GM12878 (cell line): ENCODE measurements at regions not wholly inside any gene's neighbourhood (a gene's known extent, or its start where the extent isn't known, plus 50 kb on each side); places are given as distances from the start of the nearest gene placed in this dataset.

Experiments used
- ATAC-seq: fragments of 200-7000 bp; cut with Tn5 transposase; 3 replicates; pipeline ENCODE4 v1.9.1; 2020; ENCODE audit warnings: mild to moderate bottlenecking, moderate library complexity
- BruUV-seq: library from RNA; stranded (reverse); fragments of 400-500 nt; replicated peaks from 2 replicates; lab custom pipeline; 2021; lab: Mats Ljungman, UMichigan
- CTCF ChIA-PET: fragments of 300-600 bp; sonication (Branson Sonifier 250); formaldehyde crosslinking; extraction: SDS; loops from one replicate; lab custom pipeline; 2021; ENCODE audit warnings: inconsistent platforms; lab: Yijun Ruan, JAX
- POLR2A ChIA-PET: fragments of 350-600 bp; formaldehyde crosslinking; extraction: SDS; loops from one replicate; lab custom pipeline; 2021; ENCODE audit warnings: inconsistent platforms; lab: Charles Lee
- RAD21 ChIA-PET: fragments of 300-600 bp; sonication (Branson Sonifier 250); formaldehyde crosslinking; loops from one replicate; lab custom pipeline; 2023; ENCODE audit warnings: antibody characterized with exemption; ENCODE audit not compliant: unreplicated experiment; lab: Charles Lee
- SMC1A ChIA-PET: fragments of 300-600 bp; sonication (Branson Sonifier 250); formaldehyde crosslinking; loops from one replicate; lab custom pipeline; 2023; ENCODE audit not compliant: unreplicated experiment, uncharacterized antibody; lab: Charles Lee
- DNase-seq: peaks from one replicate; pipeline ENCODE4 v3.0.0-alpha.2; 2011; ENCODE audit warnings: low read depth, low spot score
- FAIRE-seq: peaks from 3 replicates; lab custom pipeline; 2011; peaks lifted over from hg19 to GRCh38; lab: Jason Lieb, UNC
- H2AFZ ChIP-seq: 2 replicates; pipeline ENCODE4 v1.6.0; 2011; ENCODE audit warnings: low read depth, low read length, control low read depth; ENCODE audit not compliant: control insufficient read depth
- H3K27ac ChIP-seq: 2 replicates; pipeline ENCODE4 v1.5.1; 2011; ENCODE audit warnings: control low read depth; ENCODE audit not compliant: control insufficient read depth, insufficient read depth
- H3K27me3 ChIP-seq, 2 experiments: replicated peaks in 1 of 2; 2 replicates each; pipeline versions ENCODE4 v1.6.0 to v1.6.1; 2011; ENCODE audit warnings: low read length in 1 of 2; ENCODE audit not compliant: control insufficient read depth in 2 of 2, insufficient read depth in 2 of 2
- H3K36me3 ChIP-seq, 2 experiments: 2 replicates each; pipeline ENCODE4 v1.5.1; 2011; ENCODE audit warnings: low read length in 1 of 2; ENCODE audit not compliant: control insufficient read depth in 2 of 2, insufficient read depth in 2 of 2
- H3K4me1 ChIP-seq: 2 replicates; pipeline ENCODE4 v1.6.1; 2011; ENCODE audit warnings: mild to moderate bottlenecking, low read length, moderate library complexity, mixed read lengths; ENCODE audit not compliant: control insufficient read depth, insufficient read depth
- H3K4me2 ChIP-seq: 2 replicates; pipeline ENCODE4 v1.6.0; 2011; ENCODE audit warnings: control low read depth; ENCODE audit not compliant: control insufficient read depth, insufficient read depth
- H3K4me3 ChIP-seq: fragments of 200-600 bp; sonication (generic); 2 replicates; pipeline ENCODE4 v1.5.1; 2016
- H3K79me2 ChIP-seq: 2 replicates; pipeline ENCODE4 v1.6.0; 2011; ENCODE audit warnings: low read length; ENCODE audit not compliant: control insufficient read depth, insufficient read depth
- H3K9ac ChIP-seq: 2 replicates; pipeline ENCODE4 v1.8.0; 2011; ENCODE audit warnings: low read length, control low read depth, mixed read lengths; ENCODE audit not compliant: control insufficient read depth, insufficient read depth
- H3K9me3 ChIP-seq: replicated peaks from 3 replicates; pipeline ENCODE4 v1.5.1; 2011; ENCODE audit warnings: mild to moderate bottlenecking, low read length; ENCODE audit not compliant: control insufficient read depth, insufficient read depth
- H4K20me1 ChIP-seq: 2 replicates; pipeline ENCODE4 v1.6.0; 2011; ENCODE audit not compliant: control insufficient read depth, insufficient read depth
- CBFB ChIP-seq: IDR thresholded peaks from 2 replicates; pipeline ENCODE4 v1.6.1; 2016; ENCODE audit warnings: antibody characterized with exemption, low read depth
- EZH2 ChIP-seq: IDR thresholded peaks from 2 replicates; pipeline ENCODE4 v1.6.1; 2012; ENCODE audit warnings: low read depth, mild to moderate bottlenecking, control low read depth, inconsistent platforms, low read length, borderline replicate concordance; ENCODE audit not compliant: control insufficient read depth
- GABPA ChIP-seq: IDR thresholded peaks from 2 replicates; pipeline ENCODE4 v1.6.1; 2014; ENCODE audit warnings: antibody characterized with exemption, low read depth, mild to moderate bottlenecking, inconsistent platforms
- IKZF1 ChIP-seq: fragments of 450-650 bp; conservative IDR thresholded peaks from 2 replicates; pipeline ENCODE4 v1.6.1; 2017; ENCODE audit warnings: antibody characterized with exemption, mild to moderate bottlenecking
- IRF5 ChIP-seq: fragments of 450-650 bp; IDR thresholded peaks from 2 replicates; pipeline ENCODE4 v1.6.1; 2017; ENCODE audit warnings: borderline replicate concordance
- MTA3 ChIP-seq: IDR thresholded peaks from 2 replicates; pipeline ENCODE4 v1.6.1; 2012; ENCODE audit warnings: low read length, inconsistent platforms, borderline replicate concordance
- NFXL1 ChIP-seq: fragments of 450-650 bp; IDR thresholded peaks from 2 replicates; pipeline ENCODE4 v1.6.1; 2017; ENCODE audit warnings: antibody characterized with exemption, mild to moderate bottlenecking, borderline replicate concordance
- NR2F1 ChIP-seq: fragments of 450-650 bp; conservative IDR thresholded peaks from 2 replicates; pipeline ENCODE4 v1.6.1; 2017; ENCODE audit warnings: mild to moderate bottlenecking
- POU2F2 ChIP-seq: IDR thresholded peaks from 3 replicates; pipeline ENCODE4 v1.6.1; 2011; ENCODE audit warnings: low read depth, mild to moderate bottlenecking, low read length, borderline replicate concordance
- RAD51 ChIP-seq: fragments of 450-650 bp; IDR thresholded peaks from 2 replicates; pipeline ENCODE4 v1.6.1; 2016; ENCODE audit warnings: moderate library complexity, mild to moderate bottlenecking, inconsistent platforms
- SP1 ChIP-seq: IDR thresholded peaks from one replicate; pipeline ENCODE4 v1.6.1; 2011; ENCODE audit warnings: low read depth, low read length
- SUPT20H ChIP-seq: IDR thresholded peaks from 2 replicates; pipeline ENCODE4 v1.6.1; 2011; ENCODE audit warnings: low read depth, mild to moderate bottlenecking, low read length, moderate library complexity, borderline replicate concordance; ENCODE audit not compliant: control insufficient read depth
- SUZ12 ChIP-seq: fragments of 200-600 bp; sonication (generic); IDR thresholded peaks from one replicate; pipeline ENCODE4 v1.6.1; 2018; ENCODE audit warnings: antibody characterized with exemption, mild to moderate bottlenecking; ENCODE audit not compliant: unreplicated experiment
- YY1 ChIP-seq: IDR thresholded peaks from 2 replicates; pipeline ENCODE4 v1.6.1; 2011; ENCODE audit warnings: low read depth, mild to moderate bottlenecking, low read length
- ZNF24 ChIP-seq: fragments of 450-650 bp; IDR thresholded peaks from 2 replicates; pipeline ENCODE4 v1.6.1; 2017; ENCODE audit warnings: antibody characterized with exemption, mild to moderate bottlenecking
- WGBS: methylation state at CpG from one replicate; pipeline ENCODE4 v1.1.6; 2016; ENCODE audit warnings: low lambda C conversion rate; ENCODE audit not compliant: insufficient replicate concordance, insufficient coverage; ENCODE audit errors: missing lambda C conversion rate; 5-methylcytosine and 5-hydroxymethylcytosine counted together
- in situ Hi-C: fragments of 300-500 bp; cut with MboI; formaldehyde crosslinking; loops from 9 replicates; pipeline ENCODE4 v1.14.3; 2018; ENCODE audit warnings: mixed read lengths
- intact Hi-C: fragments of 100-400 bp; cut with micrococcal nuclease; formaldehyde crosslinking; loops from one replicate; pipeline ENCODE4 v1.14.2; 2022; ENCODE audit not compliant: unreplicated experiment

DNA sequence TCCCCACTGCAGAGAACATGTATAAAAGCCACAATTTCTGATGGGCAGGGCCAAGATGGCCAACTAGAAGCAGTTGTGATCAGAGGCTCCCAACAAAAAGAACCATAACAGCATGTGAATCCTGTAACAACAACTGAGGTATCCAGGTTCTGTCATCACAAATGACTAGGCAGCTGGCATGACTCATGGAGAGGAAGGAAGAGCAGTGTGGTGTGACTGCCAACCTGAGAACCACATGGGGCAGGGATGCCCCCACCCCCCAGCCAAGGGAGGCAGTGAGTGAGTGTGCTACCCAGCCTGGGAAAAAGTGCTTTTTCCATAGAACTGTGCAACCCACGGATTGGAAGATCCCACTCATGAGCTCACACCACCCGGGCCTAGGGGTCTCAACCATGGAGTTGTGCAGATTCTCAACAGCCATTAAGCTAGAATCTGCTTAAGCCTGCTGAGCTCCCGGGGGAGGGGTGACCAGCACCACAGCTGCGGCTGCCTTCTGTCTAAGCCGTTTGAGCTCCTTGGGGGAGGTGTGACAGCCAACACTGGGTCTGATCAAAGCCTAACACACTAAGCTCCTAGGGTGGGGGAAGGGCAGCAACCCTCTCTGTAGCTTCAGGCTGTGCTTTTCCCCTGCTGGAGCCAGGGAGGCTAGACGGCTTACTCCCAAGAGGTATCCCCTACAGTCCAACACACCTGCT lies 80.1 kb upstream of the DMAC1 start:
- H3K9ac ChIP-seq = no peak overlapping the region
- SMC1A ChIA-PET = no interaction called here
- H3K27me3 ChIP-seq = no peaks in the 10 kb centered on the region
- H3K4me2 ChIP-seq = no peak overlapping the region
- H2AFZ ChIP-seq = no peak overlapping the region
- no peaks in the 10 kb centered on the region for H3K9me3 ChIP-seq
- no peak for ATAC-seq
- TF ChIP-seq RAD51 (no peak), POU2F2 (no peak), NFXL1 (no peak), SUZ12 (no peak), CBFB (no peak), MTA3 (no peak), IKZF1 (no peak), EZH2 (no peak), IRF5 (no peak), YY1 (no peak), NR2F1 (no peak), SUPT20H (no peak), ZNF24 (no peak), SP1 (no peak), GABPA (no peak)
- no TSS peak for BruUV-seq
- intact Hi-C loops (no loop called here), in situ Hi-C loops (no loop called here)
- no peaks in the 10 kb centered on the region for H3K4me1 ChIP-seq
- no peak for FAIRE-seq
- CTCF ChIA-PET = no interaction called here
- no peaks in the 10 kb centered on the region for H4K20me1 ChIP-seq
- no peaks in the 10 kb centered on the region for H3K36me3 ChIP-seq
- WGBS = 6% methylated on average over 6 of the region's 6 CpGs
- POLR2A ChIA-PET = no interaction called here
- H3K4me3 ChIP-seq = no peak overlapping the region
- no peaks in the 10 kb centered on the region for H3K79me2 ChIP-seq
- DNase-seq = no peak
- no peak overlapping the region for H3K27ac ChIP-seq
- RAD21 ChIA-PET = no interaction called here
